Esophagus muscularis mucosa (tissue), 3 donors: ENCODE measurements at regions not wholly inside any gene's neighbourhood (a gene's known extent, or its start where the extent isn't known, plus 50 kb on each side); places are given as distances from the start of the nearest gene placed in this dataset.

ENCODE experiments used
- POLR2A ChIP-seq: fragments of 450-650 bp; IDR thresholded peaks from one replicate; pipeline ENCODE4 v1.6.1; 2017; ENCODE audit warnings: antibody characterized with exemption, moderate library complexity, mild to moderate bottlenecking, low read depth
- TF ChIP-seq, protein P1 (sequence below), 3 experiments: fragments of 200-600 bp in 2 of 3; fragments of 450-650 bp in 1 of 3; sonication (generic) in 2 of 3; IDR thresholded peaks; one replicate each; pipeline ENCODE4 v1.5.1; 2017 to 2019; ENCODE audit warnings: antibody characterized with exemption in 3 of 3, mild to moderate bottlenecking in 2 of 3, moderate library complexity in 1 of 3

DNA sequence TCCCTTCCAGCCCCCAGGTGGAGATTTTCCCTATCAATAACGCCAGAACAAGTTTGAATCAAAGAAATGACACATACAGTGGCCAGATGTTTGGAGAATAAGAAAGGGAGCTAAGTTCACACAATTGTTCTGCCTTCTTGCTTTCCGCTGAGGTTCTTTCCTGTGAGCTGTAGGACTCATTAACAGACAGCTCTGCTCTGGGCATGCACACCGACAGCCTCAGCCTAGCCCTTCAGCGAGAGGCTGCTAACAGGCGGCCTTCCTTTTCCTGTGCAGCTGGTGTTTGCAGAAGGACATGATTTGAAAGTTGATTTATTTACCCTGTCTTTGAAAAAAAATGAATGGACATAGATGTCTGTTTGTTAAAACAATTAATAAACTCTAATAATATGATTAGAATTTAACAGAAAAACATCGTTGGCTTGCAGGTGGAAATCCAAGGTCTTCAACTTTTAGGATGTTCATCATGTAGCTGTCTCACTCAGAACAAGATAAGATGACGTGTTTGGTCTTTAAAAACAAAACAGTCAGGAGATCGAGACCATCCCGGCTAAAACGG, 183.3 kb downstream of the KDR start:
- TF ChIP-seq, protein P1, sequence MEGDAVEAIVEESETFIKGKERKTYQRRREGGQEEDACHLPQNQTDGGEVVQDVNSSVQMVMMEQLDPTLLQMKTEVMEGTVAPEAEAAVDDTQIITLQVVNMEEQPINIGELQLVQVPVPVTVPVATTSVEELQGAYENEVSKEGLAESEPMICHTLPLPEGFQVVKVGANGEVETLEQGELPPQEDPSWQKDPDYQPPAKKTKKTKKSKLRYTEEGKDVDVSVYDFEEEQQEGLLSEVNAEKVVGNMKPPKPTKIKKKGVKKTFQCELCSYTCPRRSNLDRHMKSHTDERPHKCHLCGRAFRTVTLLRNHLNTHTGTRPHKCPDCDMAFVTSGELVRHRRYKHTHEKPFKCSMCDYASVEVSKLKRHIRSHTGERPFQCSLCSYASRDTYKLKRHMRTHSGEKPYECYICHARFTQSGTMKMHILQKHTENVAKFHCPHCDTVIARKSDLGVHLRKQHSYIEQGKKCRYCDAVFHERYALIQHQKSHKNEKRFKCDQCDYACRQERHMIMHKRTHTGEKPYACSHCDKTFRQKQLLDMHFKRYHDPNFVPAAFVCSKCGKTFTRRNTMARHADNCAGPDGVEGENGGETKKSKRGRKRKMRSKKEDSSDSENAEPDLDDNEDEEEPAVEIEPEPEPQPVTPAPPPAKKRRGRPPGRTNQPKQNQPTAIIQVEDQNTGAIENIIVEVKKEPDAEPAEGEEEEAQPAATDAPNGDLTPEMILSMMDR (IDR thresholded peaks at IDR 0.05): no peak
- TF ChIP-seq POLR2A: no peak
